ENCODE measurements at regions not wholly inside any gene's neighbourhood (a gene's known extent, or its start where the extent isn't known, plus 50 kb on each side); places are given as distances from the start of the nearest gene placed in this dataset.

DNA sequence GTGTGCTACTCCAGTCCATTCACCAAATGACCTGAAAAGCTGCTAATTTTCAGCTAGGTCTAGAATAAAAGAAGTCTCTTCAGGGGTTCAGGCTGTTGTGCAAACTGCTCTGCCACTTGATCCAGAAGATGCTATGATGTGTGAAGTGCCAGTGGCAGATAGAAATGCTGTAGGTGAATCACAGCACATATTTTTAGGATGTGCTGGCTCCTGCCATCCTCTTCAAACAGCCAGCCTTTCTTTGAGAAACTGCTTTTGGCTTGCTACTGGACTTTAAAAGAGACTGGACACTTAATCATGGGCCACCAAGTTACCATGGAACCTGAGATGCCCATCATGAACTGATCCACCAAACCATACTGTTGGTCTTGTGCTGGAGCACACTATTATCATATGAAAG, 322.1 kb downstream of the EN1 start:
- no peak for DNase-seq
- Histone ChIP-seq H4K91ac (ENCODE audit: low read length) (no peak overlapping the region), H3K18ac (ENCODE audit: low read depth in 1 of 2, low read length in 2 of 2) (no peak overlapping the region), H3K9me3 (ENCODE audit: control insufficient read depth, low read length) (peaks cover 64% of the 10 kb centered on the region), H2BK120ac (ENCODE audit: low read depth, low read length) (no peak overlapping the region), H3K79me1 (replicated peaks; ENCODE audit: low read length, poor library complexity, severe bottlenecking) (no peaks in the 10 kb centered on the region), H2AK5ac (ENCODE audit: low read length, severe bottlenecking) (no peak overlapping the region), H4K8ac (ENCODE audit: low read length) (no peak overlapping the region), H3K4me1 (ENCODE audit: control insufficient read depth, insufficient read depth, low read depth, low read length) (no peaks in the 10 kb centered on the region), H3K4me3 (ENCODE audit: insufficient read depth in 1 of 2, low read depth in 1 of 2, low read length in 2 of 2) (no peak overlapping the region), H2AFZ (ENCODE audit: low read depth, low read length) (no peak overlapping the region), H3K27ac (ENCODE audit: low read length, poor library complexity, severe bottlenecking) (no peak overlapping the region), H2BK5ac (ENCODE audit: low read depth, low read length, poor library complexity, severe bottlenecking) (no peak overlapping the region), H3K23ac (ENCODE audit: low read length in 2 of 2) (no peak overlapping the region), H2BK15ac (ENCODE audit: low read depth, poor library complexity, severe bottlenecking) (no peak overlapping the region), H3K9ac (ENCODE audit: low read length) (no peak overlapping the region), H3K27me3 (ENCODE audit: control insufficient read depth in 1 of 2, insufficient read depth in 1 of 2, low read length in 2 of 2) (peaks cover 0 to 47% of the 10 kb centered on the region in 2 experiments), H3K4ac (ENCODE audit: low read depth in 1 of 2, low read length in 2 of 2) (no peak overlapping the region), H3K36me3 (ENCODE audit: control insufficient read depth in 1 of 2, insufficient read depth in 2 of 2, low read depth in 1 of 2, low read length in 2 of 2) (no peaks in the 10 kb centered on the region), H3K4me2 (ENCODE audit: low read length, poor library complexity, severe bottlenecking) (no peak overlapping the region), H3K14ac (ENCODE audit: low read length in 2 of 2) (no peak overlapping the region), H2BK12ac (ENCODE audit: low read length in 2 of 2) (no peak overlapping the region)

DNA sequence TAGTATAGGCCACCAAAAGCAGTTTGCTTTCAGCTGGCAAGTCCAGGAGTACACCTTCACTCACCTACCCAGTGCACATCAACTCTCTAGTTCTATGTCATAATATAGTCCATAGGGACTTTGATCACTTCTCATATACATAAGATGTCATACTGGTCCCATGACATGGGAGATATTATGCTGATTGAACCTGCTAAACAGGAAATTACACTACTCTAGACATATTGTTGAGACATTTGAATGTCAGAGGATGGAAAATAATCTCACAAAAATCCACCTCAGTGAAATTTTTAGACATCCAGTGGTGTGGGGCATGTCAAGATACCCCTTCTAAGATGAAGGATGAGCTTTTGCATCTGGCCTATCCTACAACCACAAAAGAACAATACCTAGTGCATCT, 322.5 kb downstream of the EN1 start:
- no peak for DNase-seq
- Histone ChIP-seq H2BK120ac (ENCODE audit: low read depth, low read length) (no peak overlapping the region), H3K27me3 (ENCODE audit: control insufficient read depth in 1 of 2, insufficient read depth in 1 of 2, low read length in 2 of 2) (peaks cover 0 to 45% of the 10 kb centered on the region in 2 experiments), H3K36me3 (ENCODE audit: control insufficient read depth in 1 of 2, insufficient read depth in 2 of 2, low read depth in 1 of 2, low read length in 2 of 2) (no peaks in the 10 kb centered on the region), H3K79me1 (replicated peaks; ENCODE audit: low read length, poor library complexity, severe bottlenecking) (no peaks in the 10 kb centered on the region), H4K8ac (ENCODE audit: low read length) (no peak overlapping the region), H3K4me2 (ENCODE audit: low read length, poor library complexity, severe bottlenecking) (no peak overlapping the region), H3K27ac (ENCODE audit: low read length, poor library complexity, severe bottlenecking) (no peak overlapping the region), H3K4ac (ENCODE audit: low read depth in 1 of 2, low read length in 2 of 2) (no peak overlapping the region), H2BK12ac (ENCODE audit: low read length in 2 of 2) (no peak overlapping the region), H3K9ac (ENCODE audit: low read length) (no peak overlapping the region), H2AK5ac (ENCODE audit: low read length, severe bottlenecking) (no peak overlapping the region), H3K4me1 (ENCODE audit: control insufficient read depth, insufficient read depth, low read depth, low read length) (no peaks in the 10 kb centered on the region), H3K18ac (ENCODE audit: low read depth in 1 of 2, low read length in 2 of 2) (no peak overlapping the region), H3K14ac (ENCODE audit: low read length in 2 of 2) (no peak overlapping the region), H2BK5ac (ENCODE audit: low read depth, low read length, poor library complexity, severe bottlenecking) (no peak overlapping the region), H3K23ac (ENCODE audit: low read length in 2 of 2) (no peak overlapping the region), H2AFZ (ENCODE audit: low read depth, low read length) (no peak overlapping the region), H2BK15ac (ENCODE audit: low read depth, poor library complexity, severe bottlenecking) (no peak overlapping the region), H4K91ac (ENCODE audit: low read length) (no peak overlapping the region), H3K9me3 (ENCODE audit: control insufficient read depth, low read length) (peaks cover 68% of the 10 kb centered on the region), H3K4me3 (ENCODE audit: insufficient read depth in 1 of 2, low read depth in 1 of 2, low read length in 2 of 2) (no peak overlapping the region)

- no peak overlapping the region for H3K14ac ChIP-seq (ENCODE audit: low read length in 2 of 2)
- DNase-seq = no peak
- H3K9me3 ChIP-seq (ENCODE audit: control insufficient read depth, low read length) = peaks cover 80% of the 10 kb centered on the region
- no peak overlapping the region for H3K4me2 ChIP-seq (ENCODE audit: low read length, poor library complexity, severe bottlenecking)
- H3K18ac ChIP-seq (ENCODE audit: low read depth in 1 of 2, low read length in 2 of 2) = no peak overlapping the region
- no peak overlapping the region for H3K9ac ChIP-seq (ENCODE audit: low read length)
- no peak overlapping the region for H4K8ac ChIP-seq (ENCODE audit: low read length)
- H2BK120ac ChIP-seq (ENCODE audit: low read depth, low read length) = no peak overlapping the region
- no peak overlapping the region for H3K4ac ChIP-seq (ENCODE audit: low read depth in 1 of 2, low read length in 2 of 2)
- no peak overlapping the region for H3K23ac ChIP-seq (ENCODE audit: low read length in 2 of 2)
- H3K4me3 ChIP-seq (ENCODE audit: insufficient read depth in 1 of 2, low read depth in 1 of 2, low read length in 2 of 2) = no peak overlapping the region
- no peaks in the 10 kb centered on the region for H3K79me1 ChIP-seq (replicated peaks; ENCODE audit: low read length, poor library complexity, severe bottlenecking)
- no peak overlapping the region for H2BK15ac ChIP-seq (ENCODE audit: low read depth, poor library complexity, severe bottlenecking)
- WGBS = 70% methylated on average over 3 of the region's 3 CpGs
- H3K27ac ChIP-seq (ENCODE audit: low read length, poor library complexity, severe bottlenecking) = no peak overlapping the region
- H2BK12ac ChIP-seq (ENCODE audit: low read length in 2 of 2) = no peak overlapping the region
- H2AK5ac ChIP-seq (ENCODE audit: low read length, severe bottlenecking) = no peak overlapping the region
- H3K36me3 ChIP-seq (ENCODE audit: control insufficient read depth in 1 of 2, insufficient read depth in 2 of 2, low read depth in 1 of 2, low read length in 2 of 2) = no peaks in the 10 kb centered on the region
- H4K91ac ChIP-seq (ENCODE audit: low read length) = no peak overlapping the region
- no peak overlapping the region for H2BK5ac ChIP-seq (ENCODE audit: low read depth, low read length, poor library complexity, severe bottlenecking)
- H2AFZ ChIP-seq (ENCODE audit: low read depth, low read length) = no peak overlapping the region
- H3K4me1 ChIP-seq (ENCODE audit: control insufficient read depth, insufficient read depth, low read depth, low read length) = no peaks in the 10 kb centered on the region
- H3K27me3 ChIP-seq (ENCODE audit: control insufficient read depth in 1 of 2, insufficient read depth in 1 of 2, low read length in 2 of 2) = peaks cover 0 to 35% of the 10 kb centered on the region in 2 experiments
Observed at GRCh38 chr2:118523761-118524160, 323.7 kb downstream of the EN1 start.

DNA sequence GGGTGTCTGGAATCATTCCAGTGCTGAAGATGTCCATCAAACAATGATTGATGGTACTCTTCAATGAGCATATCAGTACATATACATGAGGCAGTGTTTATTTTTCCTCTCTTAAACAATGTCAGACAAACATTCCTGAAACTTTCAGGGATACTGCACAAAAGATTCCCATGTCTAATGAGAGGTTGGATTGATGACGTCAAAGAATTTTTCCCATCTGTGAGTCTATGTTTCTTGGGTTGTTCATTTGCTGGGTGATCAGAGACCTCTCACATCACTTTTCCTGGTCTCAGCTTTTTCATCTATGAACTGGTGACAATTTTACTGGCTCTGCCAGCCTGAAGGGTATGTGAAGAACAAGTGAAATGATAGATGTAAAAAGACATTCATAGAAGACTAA, 325.5 kb downstream of the EN1 start:
- H3K23ac ChIP-seq (ENCODE audit: low read length in 2 of 2) = no peak overlapping the region
- no peak overlapping the region for H3K4me2 ChIP-seq (ENCODE audit: low read length, poor library complexity, severe bottlenecking)
- no peak overlapping the region for H2BK12ac ChIP-seq (ENCODE audit: low read length in 2 of 2)
- no peak for DNase-seq
- H3K9ac ChIP-seq (ENCODE audit: low read length) = no peak overlapping the region
- no peak overlapping the region for H2BK120ac ChIP-seq (ENCODE audit: low read depth, low read length)
- no peak overlapping the region for H2BK15ac ChIP-seq (ENCODE audit: low read depth, poor library complexity, severe bottlenecking)
- peaks cover 63% of the 10 kb centered on the region for H3K9me3 ChIP-seq (ENCODE audit: control insufficient read depth, low read length)
- H3K27me3 ChIP-seq (ENCODE audit: control insufficient read depth in 1 of 2, insufficient read depth in 1 of 2, low read length in 2 of 2) = peaks cover 0 to 17% of the 10 kb centered on the region in 2 experiments
- 100% methylated on average over 1 of the region's 1 CpG for WGBS
- no peak overlapping the region for H2BK5ac ChIP-seq (ENCODE audit: low read depth, low read length, poor library complexity, severe bottlenecking)
- no peak overlapping the region for H3K4ac ChIP-seq (ENCODE audit: low read depth in 1 of 2, low read length in 2 of 2)
- no peak overlapping the region for H3K4me3 ChIP-seq (ENCODE audit: insufficient read depth in 1 of 2, low read depth in 1 of 2, low read length in 2 of 2)
- H2AK5ac ChIP-seq (ENCODE audit: low read length, severe bottlenecking) = no peak overlapping the region
- no peak overlapping the region for H2AFZ ChIP-seq (ENCODE audit: low read depth, low read length)
- H3K27ac ChIP-seq (ENCODE audit: low read length, poor library complexity, severe bottlenecking) = no peak overlapping the region
- H4K91ac ChIP-seq (ENCODE audit: low read length) = no peak overlapping the region
- no peaks in the 10 kb centered on the region for H3K79me1 ChIP-seq (replicated peaks; ENCODE audit: low read length, poor library complexity, severe bottlenecking)
- no peaks in the 10 kb centered on the region for H3K4me1 ChIP-seq (ENCODE audit: control insufficient read depth, insufficient read depth, low read depth, low read length)
- no peak overlapping the region for H4K8ac ChIP-seq (ENCODE audit: low read length)
- H3K18ac ChIP-seq (ENCODE audit: low read depth in 1 of 2, low read length in 2 of 2) = no peak overlapping the region
- no peaks in the 10 kb centered on the region for H3K36me3 ChIP-seq (ENCODE audit: control insufficient read depth in 1 of 2, insufficient read depth in 2 of 2, low read depth in 1 of 2, low read length in 2 of 2)
- no peak overlapping the region for H3K14ac ChIP-seq (ENCODE audit: low read length in 2 of 2)
